Retina (tissue), 1 donor: ENCODE measurements at regions not wholly inside any gene's neighbourhood (a gene's known extent, or its start where the extent isn't known, plus 50 kb on each side); places are given as distances from the start of the nearest gene placed in this dataset.

Source experiments
- DNase-seq: peaks from one replicate; pipeline ENCODE4 v3.0.0-alpha.2; 2016

DNA sequence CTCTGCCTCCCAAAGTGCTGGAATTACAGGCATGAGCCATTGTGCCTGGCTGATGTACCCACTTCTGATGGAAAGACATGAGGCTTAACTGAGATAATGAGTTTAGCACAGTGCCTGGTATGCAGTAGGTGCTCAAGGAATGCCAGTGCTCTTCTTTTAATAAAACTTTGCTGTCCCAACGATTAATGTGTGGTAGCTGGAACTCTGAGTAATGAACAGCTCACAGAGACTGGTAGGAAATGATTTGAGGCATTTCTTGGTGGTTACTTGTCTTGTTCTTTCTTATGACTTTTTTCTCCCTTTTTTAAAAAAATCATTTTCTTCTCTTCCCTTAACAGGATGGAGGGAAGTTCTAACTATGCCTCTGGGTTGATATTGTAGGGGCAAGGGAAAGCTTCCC, 235.7 kb upstream of the PWP1 start:
- no peak for DNase-seq

DNA sequence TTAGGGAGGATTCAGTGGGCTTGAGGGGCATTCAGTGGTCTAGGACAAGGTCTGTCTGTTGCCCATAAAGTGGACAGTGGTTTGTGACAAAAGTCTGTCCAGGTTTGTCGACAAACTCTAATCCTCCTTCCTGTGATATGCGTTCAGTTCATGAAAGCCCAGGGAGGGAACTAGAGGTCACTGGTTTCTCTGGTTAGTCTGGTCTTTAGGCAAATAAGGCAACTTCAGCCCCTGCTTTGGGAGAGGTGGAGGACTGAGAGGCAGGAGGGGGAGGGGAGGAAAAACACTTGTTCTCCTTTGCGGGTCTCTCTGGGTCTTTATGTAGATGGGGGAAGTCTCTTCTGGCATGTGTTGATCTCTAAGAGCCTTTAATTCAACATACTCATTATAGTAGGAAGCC, 235.1 kb upstream of the PWP1 start:
- no peak for DNase-seq

DNA sequence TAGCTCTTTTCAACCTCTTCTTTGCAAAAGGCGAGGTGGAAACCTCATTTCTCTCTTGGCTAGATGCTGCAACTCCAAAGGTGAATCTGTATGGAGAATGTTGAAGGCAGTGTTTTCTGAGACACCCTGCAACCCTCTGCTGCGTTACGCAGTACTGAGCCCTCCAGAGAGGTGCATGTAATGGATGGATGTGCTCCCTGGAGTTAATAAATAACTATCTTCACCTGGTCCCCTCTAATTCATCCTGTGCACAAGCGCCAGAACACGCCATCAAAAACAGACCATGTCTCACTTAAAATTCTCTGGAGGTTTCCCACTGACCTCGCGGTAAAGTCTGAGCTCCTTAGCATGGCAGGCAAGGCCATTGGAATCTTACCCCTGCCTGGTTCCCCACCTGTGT, 234.4 kb upstream of the PWP1 start:
- no peak for DNase-seq

DNA sequence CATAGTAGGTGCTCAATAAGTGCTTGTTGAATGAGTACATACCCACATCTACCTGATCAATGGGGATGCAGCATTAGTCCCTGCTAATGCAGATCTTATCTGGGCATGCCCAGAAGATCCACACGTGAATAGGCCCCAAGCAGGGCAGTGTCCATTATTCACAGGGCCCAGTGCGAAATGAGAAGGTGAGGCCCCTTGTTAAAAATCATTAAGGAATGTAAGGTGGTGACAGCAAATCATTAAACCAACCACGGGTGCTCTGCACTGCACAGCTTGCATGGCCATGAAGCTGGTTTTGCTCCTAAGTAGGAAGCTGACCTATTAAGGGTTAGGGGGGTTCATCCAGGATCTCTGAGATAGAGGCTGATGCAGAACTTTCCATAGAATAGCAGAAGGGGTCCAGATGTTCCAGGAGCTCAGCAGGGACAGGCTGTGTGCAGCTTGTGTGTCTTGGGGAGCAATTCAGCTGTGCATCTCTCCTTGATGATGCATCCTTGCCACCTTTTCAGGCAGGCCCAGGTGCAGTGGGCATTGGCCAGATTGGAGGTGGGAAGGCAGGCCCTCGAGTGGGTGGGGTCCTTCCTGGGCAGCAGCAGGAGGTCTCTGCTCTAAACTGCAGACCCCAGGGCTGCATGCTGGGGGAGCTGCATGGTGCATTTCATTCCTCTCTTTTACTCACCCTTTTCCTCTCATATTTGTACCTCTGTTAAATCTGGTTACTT, 231.3 kb upstream of the PWP1 start:
- DNase-seq: no peak

DNA sequence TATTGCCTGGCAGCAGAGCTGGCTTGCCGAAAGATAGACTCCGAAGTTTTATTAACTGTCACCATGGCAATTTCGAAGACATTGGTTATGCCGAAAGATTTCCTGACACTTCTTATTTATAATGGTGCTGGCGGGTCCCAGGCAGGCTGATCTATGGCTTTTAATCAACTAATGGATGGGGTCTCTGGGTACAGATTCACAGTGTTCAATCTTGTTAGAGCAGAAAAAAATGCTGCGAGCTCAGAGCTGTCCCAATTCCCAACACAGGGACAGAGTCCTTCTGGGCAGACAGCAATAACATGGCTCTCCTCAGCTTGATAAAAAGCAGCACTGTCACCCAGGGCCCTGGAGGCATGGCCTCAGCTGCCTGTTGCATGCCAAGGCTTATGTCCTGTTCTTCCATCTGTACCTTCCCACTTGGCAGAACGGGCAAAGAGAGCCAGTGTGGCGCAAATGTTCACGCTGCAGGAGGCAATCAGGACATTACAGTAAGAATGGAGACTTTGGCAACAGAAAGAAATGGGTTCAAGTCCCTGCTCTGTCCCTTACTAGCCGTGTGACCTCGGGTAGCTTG, 228.2 kb upstream of the PWP1 start:
- no peak for DNase-seq

DNA sequence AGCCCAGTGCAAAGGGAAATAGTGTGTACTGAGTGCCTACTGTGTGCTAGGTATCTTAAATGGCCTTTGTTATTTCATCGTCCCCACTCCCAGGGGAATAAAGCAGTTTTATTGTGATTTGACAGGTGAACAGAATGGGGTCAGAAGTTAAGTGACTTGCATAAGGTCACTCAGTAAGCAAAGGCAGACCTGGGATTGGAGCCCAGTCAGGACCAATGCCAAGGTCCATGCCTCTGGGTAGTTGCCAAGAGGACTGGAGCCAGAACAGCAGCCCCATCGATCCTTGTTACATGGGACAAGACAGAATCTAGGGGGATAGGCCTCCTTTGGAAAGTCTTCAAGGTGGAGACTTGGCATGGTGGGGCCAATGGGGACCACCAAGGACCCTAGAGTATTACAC, 227.4 kb upstream of the PWP1 start:
- DNase-seq: no peak

DNA sequence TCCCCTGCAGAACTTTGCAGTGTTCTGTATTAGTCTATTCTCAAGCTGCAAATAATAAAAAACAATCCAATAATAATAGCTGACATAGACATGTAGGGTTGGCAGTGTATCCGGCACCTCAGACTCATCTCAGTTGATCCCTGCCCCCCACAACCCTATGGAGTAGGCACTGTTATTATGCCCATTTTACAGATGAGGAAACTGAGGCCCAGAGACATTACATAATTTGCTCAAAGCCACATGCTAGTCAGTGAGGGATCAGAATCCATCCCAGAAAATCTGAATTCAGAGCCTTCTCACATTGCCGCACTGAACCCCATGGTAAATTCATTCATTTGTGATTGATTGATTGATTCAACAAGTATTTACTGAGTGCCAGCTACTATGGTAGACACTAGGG, 226.6 kb upstream of the PWP1 start:
- no peak for DNase-seq

DNA sequence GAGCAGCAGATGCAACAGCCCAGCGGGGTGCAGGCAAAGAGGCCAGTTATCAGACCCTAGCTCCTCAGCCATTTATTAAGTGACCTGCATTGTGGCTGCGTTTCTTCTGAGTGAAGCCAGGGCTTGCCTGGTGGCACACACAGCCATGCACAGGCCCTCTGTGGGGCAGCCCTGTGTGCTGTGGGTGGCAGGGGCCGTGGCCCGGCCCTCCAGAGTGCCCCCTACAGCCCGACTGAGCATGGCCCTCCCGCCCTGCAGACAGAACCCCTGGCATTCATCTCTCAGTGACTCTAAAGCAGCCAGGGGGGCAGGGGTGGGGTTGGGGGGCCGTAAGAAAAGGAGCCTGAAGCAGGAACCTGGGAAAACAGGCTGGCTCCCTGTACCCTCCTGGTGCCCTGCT, 226.0 kb upstream of the PWP1 start:
- DNase-seq: no peak

DNA sequence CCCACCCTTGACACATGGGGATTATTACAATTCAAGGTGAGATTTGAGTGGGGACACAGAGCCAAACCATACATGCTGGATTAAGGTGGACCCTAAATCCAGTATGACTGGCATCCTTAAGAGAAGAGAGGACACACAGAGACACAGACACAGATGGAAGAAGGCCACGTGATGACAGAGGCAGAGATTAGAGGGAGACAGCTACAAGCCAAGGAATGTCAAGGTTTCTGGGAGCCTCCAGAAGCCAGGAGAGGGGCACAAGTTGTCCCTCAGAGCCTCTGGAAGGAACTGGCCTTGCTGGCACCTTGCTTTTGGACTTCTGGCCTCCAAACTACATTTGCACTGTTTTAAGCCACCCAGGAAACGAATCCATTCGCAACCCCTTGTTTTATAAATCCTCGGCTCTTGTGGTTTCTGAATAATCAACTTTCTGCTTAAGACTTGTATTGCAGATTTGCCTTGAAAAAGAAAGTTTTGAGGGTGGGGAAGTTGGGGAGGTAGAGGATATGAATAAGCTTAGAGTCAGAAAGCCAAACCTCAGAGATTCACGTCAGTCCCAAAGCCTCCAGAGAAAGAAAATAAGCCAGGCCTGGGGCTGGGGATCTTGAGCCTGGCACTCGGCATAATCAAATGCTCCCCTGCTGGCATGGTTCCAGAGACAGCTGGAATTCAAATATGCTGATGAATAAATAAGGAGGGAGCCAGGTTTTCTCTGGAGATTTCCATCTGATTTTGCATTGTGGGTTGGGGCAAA, 224.2 kb upstream of the PWP1 start:
- DNase-seq: no peak

DNA sequence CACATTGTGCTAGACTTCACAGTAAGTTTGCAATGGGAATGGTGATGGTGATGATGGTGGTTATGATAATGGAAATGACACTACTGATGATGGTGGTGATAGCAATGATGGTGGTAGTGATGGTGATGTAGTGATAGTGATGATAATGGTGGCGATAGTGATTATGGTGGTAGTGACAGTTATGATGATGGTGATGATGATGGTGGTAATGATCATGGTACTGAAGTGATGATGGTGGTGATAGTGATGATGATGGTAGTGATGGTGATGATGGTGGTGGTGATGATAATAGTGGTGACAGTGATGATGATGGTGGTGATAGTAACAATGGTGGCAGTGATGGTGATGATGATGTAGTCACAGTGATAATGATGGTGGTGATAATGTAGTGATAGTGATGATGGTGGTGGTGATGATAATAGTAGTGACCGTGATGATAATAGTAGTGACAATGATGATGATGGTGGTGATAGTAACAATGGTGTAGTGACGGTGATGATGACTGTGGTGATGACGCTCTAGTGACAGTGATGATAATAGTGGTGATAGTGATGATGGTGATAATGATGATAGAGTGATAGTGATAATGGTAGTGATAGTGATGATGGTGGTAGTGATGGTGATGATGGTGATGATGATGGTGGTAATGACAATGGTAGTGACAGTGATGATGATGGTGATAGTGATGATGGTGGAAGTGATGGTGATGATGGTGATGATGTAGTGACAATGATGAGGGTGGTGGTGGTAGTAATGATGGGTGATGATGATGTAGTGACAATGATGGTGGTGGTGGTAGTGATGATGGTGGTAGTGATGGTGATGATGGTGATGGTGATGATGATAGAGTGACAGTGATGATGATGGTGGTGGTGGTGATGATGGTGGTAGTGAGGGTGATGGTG, 222.9 kb upstream of the PWP1 start:
- DNase-seq: no peak

DNA sequence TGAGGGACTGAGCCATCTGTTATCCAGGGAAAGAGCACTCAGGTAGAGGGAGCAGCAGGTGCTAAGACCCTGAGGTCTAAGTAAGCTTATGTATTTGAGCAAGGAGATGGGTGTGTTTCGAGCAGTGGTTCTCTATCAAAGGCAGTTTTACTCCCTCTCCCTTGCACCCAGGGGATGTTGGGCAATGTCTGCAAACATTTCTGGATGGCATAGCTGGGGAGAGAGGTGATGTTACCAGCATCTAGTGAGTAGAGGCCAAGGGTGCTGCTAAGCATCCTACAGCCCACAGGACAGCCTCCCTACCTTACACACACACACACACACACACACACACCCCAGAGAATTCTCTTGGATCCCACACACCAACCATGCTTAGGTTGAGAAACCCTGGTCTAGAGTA, 221.0 kb upstream of the PWP1 start:
- no peak for DNase-seq

DNA sequence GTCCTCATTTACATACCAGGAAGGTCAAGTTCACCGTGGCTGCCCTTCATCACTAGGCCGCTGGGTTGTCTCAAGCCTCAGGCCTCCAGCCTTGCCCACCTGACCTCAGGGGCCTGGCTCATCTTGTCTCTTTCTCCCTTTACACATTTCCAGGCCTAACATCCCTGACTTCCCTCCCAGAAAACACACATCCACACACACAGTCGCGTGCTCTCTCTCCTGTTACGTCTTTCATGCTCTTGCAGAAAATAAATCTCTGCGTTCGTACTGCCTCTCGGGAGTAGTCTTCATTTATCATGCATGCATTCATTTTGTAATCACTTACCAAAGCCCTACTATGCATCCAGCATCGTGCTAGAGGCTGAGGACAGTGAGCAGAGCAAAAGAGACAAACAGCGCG, 220.0 kb upstream of the PWP1 start:
- DNase-seq: no peak

DNA sequence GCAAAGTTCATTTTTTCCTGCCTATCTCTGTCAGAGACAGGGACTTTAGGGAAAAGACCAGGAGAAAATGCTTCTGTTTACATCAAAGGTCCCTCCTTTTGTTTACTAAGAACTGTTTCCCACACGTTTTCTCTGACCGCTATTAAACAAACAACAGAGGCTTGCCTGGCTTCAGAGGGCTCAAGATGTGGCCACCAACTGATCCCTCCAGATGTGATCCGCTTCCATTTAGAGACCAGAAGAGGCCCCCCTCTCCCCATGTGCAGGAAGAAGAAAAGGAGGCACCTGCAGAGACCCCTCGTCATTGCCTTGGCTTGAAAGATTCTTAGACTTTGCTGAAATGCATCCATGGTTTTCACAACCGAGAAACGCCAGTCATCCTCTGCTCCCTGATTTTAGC, 217.9 kb upstream of the PWP1 start:
- no peak for DNase-seq

DNA sequence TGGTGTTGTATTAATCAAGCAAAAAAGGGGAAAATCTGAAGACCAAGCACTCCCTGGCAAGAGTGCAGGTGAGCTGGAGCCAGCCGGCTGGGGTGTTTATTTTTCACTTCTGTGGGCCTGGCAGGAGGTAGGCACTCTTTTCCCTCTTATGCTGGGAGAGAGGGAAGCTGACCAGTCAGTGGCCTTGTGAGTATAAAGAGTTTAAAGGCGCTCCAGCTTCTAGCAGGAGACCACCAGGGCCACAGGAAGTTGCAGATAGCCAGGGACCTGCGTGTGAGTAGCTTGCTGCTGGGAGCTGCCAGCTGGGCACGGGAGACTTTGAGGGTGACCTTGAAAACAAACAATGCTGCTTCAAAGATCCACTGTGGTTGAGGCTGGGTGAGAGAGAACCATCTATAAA, 217.4 kb upstream of the PWP1 start:
- DNase-seq: no peak

DNA sequence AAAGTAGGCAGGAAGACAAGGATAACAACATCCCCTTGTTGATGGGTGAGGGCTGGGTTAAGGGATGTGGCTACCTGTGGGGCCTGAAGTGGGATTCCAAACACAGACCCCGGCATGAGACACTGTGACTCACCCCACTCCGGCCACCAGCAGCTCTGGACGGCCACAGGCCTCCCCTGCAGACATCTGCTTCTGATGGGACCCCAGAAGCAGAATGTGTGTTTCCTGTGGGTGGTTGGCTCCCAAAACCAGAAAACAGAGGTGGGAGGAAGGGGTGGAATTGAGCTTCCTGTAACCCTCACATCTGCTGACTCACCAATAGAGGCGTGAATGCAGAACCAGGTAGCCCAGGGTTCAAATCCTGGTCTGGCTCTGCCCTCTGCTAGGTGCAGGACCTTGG, 216.6 kb upstream of the PWP1 start:
- no peak for DNase-seq

DNA sequence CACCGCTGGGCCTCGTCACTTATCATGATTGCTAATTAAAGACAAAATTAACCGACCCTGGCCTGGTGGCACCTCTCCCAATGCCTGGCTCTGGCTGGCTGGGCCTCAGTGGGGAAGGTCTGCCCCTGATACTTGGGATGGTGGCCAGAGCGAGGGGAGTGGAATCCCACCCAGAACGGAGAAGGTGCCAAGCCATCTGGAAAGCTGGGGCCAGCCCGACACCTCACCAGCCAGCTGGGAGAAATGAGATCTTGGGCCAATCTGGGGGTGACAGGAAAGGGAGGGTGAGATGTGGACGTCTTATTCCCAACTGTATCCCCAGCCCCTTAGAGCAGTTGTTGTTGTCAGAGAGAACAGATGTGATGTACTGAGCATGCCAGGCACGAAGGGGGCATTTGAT, 215.0 kb upstream of the PWP1 start:
- no peak for DNase-seq

DNA sequence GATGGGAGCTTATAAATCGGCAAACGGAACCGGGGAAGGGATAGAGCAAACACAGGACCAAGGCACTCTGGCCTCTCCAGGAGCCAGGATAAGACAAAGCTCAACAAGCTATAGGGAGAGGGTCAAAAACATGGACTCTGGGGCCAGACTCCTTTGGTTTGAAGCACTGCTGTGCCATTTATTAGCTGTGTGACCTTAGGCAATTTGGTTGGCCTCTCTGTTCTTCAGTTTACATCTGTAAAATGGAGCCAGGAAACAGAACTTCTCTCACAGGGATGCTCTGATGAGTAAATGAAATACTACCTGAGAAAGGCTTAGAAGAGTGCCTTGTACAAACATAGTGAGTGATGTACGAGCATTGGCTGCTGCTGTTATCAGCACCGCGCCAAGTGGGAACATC, 213.3 kb upstream of the PWP1 start:
- no peak for DNase-seq

DNA sequence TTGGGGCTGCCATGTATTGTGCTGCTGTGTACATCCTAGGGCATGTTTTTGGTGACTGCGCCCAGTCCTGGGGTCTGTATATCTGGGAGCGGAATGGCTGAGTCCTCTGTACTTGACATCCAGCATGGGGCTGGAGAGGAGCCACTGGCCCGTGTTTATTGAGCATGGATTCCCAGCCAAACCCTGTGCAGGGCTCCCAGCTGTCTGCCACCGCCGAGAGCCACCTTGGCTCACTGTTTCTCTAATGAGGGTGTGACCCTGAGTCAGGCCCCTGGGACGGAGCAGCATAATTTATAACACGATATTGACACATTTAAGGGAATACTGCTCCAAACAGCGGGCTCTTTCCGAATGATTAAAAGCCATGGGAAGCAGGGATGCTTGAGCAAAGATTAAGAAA, 211.5 kb upstream of the PWP1 start:
- no peak for DNase-seq

DNA sequence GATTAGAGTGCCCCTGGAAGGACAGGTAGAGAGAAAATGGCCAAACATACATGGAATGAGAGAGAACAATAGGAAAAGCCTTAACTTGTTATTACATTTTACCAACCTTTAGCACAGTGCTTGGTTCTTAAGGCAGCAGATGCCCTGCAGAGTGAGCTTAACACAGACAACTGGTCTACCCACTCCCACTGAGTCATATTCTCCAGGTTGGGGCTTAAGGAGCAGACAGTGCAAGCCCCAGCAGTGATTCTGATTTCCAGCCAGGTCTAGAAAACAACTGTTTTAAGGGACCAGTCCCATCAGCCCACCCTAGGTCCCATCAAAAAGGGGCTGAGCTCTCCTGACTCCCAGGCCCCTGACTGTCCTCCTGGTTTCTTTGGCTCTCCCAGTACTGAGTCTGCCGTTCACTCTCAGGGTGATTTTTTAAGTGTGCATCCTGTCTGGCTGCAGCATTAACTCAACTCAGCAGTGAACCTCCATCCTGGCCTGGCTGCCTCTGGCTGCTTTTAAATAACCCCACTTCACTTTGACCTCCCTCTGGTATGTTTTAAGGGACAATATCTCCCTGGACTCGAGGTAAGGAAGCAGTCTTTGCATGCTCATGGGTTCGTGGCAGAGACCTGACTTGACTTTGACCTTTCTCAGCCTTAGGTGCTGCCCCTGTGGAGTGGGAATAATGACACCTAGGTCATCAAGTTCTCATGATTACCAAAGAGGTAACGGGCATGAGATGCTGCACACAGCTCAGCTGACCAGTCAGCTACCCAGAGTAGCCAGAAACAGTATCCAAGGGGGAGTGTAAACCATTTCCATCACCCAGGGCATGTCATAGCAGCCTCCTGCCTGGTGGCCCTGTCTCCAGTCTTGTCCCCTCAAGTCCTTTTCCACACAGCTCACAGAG, 210.7 kb upstream of the PWP1 start:
- DNase-seq: no peak

DNA sequence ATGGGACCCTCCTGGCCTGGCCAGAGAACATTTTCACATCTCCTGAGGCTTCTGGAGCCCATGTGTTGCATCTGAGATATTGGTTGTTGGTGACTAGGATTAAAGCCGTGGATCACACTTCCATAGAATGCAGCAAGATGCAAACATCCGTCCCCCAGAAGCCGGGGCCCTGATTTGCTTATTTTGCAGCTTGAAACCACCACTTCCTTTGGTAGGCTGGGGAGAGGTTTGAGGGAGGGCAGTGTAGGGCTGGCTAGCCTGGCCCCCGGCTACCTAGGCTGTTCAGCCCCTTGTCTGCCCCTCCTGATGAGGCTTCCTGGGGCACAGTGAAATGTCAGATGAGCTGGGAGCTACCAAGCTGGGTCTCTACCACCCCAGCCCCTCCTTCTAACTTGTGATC, 209.7 kb upstream of the PWP1 start:
- DNase-seq: no peak

DNA sequence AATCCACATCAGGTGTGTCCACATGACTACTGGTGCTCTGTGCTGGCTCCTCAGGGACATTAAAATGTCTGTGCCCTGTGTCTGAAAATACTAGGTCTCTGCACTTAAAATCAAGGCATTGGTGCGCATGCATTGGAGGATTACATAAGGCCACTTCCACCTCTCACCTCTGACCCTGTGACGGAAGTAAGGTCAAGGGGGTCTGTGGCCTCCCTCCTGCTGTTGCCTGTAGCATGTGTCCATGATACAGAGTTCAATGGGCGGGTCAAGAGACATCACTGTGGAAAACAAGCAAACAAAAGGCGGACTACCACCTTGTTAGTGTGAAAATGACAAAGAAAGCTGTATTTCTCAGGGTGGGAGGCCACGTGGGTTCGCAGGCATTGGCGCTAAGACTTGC, 208.6 kb upstream of the PWP1 start:
- no peak for DNase-seq

DNA sequence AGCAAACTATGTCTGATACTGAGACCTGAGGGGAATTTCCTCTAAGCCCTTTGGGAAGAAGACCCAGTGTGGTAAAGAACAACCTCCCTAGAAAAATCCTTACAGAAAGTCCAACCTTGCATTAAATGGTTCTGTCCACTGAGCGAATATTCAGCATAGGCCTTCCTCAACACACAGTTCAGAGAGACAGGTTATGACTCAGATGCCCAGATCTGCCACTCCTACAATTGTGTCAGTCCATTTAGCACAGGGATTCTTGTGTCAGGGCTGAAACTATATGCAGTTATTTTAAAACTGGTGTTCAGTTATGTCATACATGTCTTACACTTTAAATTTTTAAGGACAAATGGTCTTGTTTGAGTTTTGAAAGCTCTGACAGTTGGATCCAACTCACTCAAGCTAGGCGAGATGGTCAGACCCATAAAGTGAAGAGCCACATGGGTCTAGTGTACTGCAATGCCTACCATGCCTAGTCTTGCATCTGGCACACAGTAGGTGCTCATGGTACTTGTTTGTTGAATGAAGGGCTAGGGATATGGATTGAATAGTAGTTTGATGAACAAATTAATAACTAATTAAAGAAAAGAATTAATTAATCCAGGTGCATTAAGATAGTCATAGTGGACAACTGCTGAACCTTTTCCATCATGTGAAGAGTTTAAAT, 207.5 kb upstream of the PWP1 start:
- DNase-seq: no peak
